GM18909 (cell line): ENCODE measurements at regions not wholly inside any gene's neighbourhood (a gene's known extent, or its start where the extent isn't known, plus 50 kb on each side); places are given as distances from the start of the nearest gene placed in this dataset.

Experiments
- ATAC-seq: cut with Tn5 transposase; IDR thresholded peaks from one replicate; pipeline ENCODE4 v1.9.1; 2021; ENCODE audit warnings: mild to moderate bottlenecking; ENCODE audit not compliant: unreplicated experiment, poor library complexity

DNA sequence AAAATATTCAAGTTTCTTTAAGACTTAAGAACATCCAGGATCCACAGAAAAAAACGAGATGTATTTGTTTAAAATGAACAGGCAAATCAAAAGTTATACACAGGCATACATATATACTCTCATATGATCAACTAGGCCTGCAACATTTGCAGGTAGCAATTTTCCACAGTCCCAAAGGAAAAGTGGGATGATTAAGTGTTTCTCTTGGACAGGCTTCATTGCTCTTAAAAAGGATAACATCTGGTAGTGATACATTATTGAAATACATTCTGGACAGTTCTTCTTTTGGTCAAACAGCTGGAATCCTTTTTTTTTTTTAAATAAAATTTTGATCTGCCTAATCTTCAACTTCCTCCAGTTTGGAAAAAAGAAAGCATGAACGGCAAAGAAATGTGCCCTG, 114.8 kb upstream of the TDRD3 start:
- ATAC-seq = no peak

DNA sequence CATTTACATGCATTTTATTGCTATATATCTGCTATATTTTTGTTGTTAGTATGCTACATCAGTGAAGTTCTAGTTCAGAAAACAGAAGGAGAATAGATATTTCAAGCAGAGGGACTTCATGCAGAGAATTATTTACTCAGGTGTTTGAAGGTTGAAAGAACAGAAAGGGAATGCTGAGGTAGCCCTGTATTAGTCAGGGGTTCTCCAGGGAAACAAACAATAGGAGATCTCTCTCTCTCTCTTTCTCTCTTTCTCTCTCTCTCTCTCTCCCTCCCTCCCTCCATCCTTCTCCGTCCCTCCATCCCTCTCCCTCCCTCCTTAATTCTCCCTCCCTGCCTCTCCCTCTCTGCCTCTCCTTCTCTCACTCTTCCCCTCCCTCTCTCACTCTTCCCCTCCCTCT, 114.3 kb upstream of the TDRD3 start:
- no peak for ATAC-seq

DNA sequence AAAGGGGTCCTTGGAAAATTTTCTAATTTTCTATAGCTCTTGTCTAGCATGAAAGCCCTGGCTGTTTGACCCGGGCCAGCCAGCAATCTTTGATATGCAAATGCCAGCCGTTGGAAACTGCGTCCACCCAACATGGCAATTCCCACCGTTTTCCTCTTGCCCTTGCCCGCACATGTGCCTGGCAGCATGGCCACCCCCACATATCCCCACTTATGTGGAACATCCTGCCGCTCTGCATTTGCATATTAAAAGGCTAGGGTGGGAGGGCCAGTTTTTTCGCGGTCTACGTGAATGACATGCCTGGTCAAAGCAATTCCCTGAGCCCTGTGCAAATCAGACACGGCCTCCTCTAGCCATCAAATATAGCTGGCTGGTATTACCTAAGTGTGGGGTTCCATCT, 110.3 kb upstream of the TDRD3 start:
- ATAC-seq = no peak

DNA sequence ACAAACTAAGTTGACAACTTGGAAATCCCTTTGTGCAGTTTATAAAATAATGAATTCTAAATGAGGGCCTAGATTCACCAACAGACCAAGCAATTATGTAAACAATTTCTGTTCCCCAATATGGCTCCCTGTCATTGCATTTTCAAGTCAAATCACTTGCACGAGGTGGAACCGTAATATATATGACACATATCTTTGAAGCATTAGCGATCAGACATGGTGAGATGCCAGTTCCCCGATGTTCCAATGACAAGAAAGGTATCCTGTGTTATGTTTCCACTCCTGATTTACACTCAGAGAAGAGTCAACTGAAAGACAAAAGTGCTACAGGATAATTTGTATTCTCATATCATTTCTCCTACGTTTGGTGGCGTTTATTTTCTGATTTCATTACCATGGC, 108.5 kb upstream of the TDRD3 start:
- no peak for ATAC-seq

DNA sequence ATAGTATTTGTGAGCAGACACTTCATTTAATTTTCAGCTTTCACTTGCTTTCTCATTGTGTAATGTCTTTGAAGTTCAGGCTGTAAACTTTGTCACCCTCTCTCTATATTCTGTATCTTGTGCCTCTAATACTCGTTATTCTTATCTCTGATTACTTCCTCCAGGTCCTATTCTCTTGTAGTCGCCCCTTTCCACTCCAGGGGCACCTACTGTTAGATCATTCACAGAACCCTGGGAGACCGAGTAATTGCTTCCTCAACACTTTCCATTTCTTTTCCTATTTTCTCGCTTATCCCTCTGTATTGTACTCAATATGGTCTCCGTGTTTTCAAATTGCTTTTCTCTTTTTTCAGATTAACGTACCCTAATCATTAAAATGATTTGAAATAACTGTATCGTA, 93.9 kb upstream of the TDRD3 start:
- no peak for ATAC-seq

DNA sequence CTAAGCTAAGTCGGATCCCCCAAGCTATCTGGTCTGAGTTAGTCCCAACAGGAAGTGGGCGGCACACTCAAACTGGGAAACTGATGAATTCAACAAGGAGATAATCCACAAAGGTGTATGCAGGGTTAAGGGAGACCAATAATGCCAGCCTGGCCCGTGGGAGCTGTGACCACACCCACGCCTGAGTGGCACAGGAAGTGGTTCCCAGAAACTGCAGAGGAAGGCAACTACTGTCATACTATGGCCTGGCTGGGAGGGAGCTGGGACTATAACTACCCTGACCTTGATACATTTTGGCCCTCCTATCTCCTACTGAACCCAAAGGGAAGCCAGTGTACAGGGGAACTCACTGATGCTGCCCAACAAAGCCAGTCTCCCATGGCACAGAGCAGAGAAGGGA, 85.5 kb upstream of the TDRD3 start:
- no peak for ATAC-seq

DNA sequence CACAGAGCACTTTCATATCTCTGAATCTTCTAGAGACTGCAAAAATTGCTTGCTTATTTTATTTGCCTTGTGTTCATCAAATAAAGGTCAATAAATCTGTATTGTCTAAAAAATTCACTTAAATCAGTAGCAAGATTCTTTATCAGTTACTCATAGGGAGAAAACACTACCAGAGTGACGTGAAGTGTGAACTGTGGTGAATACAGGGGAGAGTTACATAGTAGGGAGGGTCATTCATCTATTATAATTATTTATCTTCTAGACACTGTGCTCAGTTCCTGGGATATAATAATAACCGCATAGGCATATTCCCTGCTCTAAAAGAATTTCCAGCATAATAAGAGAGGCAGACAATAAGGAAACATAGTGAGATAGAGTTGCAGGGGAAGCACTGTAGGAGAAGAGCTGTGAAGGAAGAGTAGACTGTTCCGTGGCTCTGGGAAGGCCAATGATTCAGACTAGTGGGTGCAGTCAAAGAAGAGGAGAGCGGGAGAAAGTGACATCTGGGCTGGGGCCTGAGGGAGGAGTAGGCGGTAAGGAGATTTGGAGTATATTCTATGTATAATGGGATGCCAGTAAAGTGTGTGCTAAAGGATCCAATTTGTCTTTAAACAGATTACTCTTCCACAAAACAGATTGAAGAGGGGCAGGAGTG, 84.0 kb upstream of the TDRD3 start:
- no peak for ATAC-seq

DNA sequence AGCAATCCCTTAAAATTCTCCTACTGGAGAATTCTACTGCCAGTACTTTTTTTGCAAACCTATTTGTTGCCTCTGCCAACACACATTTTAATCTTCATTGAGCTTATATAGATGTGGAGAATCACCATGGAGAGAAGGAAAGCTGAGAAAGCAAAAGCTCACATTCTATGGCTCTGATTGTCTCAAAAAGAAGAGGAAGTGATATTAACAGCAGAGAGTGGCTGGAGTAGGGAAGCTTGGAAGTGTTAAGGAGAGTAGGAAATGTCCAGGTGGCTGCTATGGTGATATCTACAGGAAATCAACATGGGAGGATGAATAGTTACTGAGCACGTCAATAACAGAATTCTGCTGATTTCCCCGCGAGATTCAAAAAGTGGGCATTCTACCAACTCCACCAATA, 78.8 kb upstream of the TDRD3 start:
- no peak for ATAC-seq

DNA sequence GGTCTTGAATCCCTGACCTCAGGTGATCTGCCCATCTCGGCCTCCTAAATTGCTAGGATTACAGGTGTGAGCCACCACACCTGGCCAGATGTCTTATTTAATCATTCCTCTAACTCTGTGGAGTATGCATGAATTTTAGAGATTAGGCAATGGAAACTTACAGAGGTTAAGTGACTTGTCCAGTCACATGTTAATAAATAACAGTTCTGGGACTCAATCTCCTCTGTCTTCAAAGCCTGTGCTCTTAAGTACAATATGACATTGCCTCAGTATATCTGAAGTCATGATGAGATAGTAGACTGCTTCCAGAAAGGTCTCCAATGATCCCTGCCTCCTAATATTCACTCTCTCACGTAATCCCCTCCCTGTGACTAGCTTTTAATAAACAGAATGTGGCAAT, 72.9 kb upstream of the TDRD3 start:
- no peak for ATAC-seq

DNA sequence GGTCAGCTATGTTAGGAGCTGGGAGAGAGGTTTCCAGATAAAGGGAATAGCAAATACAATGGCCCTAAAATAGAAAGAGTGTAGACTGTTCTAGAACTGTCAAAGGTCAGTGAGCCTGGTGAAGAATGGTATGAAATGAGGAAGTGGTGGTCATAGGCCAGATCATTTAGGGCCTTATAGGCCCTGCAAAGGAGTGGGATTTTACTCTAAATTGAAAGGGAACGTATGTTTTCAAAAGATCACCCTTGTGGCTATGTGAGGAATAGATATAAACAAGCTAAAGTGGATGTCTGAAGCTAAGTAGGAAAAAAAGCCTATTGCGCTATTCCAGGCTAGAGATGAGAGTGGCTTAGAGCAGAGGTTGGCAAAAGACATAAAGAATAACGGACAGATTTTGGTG, 70.7 kb upstream of the TDRD3 start:
- ATAC-seq = no peak

DNA sequence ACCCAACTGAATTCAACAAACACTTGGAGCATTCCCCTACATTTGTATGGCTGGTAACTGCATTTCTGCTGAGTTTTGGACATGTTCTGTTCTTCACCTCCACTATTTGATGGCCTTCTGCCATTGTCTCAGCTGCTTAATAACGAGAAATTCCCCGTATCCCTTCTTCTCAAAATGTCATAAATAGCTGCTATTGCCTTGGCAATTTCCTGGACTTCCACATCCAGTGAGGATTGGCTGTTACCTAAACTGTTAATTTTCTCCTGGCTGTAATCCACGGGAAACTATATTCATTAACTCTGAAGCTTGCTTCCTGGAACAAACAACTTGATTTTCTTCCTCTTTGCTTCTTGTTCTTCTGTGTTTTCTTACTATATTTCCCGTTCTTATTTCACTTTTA, 69.5 kb upstream of the TDRD3 start:
- no peak for ATAC-seq

DNA sequence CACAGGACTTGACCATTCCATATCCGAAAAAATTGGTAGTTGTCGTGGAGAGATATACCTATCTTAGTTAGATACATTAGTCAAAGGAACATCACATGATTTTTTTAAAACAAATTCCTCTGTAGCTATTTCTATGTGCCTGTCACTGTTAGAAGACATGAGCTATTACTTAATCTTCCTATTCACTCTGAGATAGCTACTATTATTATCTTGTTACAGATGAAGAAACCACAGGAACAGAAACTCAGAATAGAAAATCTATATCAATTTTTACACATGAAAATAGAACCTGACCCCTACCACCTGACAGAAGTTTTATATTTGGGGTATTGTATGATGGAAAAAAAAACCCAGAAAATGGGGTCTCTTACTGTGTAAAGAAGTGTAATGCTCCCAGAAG, 68.9 kb upstream of the TDRD3 start:
- no peak for ATAC-seq

DNA sequence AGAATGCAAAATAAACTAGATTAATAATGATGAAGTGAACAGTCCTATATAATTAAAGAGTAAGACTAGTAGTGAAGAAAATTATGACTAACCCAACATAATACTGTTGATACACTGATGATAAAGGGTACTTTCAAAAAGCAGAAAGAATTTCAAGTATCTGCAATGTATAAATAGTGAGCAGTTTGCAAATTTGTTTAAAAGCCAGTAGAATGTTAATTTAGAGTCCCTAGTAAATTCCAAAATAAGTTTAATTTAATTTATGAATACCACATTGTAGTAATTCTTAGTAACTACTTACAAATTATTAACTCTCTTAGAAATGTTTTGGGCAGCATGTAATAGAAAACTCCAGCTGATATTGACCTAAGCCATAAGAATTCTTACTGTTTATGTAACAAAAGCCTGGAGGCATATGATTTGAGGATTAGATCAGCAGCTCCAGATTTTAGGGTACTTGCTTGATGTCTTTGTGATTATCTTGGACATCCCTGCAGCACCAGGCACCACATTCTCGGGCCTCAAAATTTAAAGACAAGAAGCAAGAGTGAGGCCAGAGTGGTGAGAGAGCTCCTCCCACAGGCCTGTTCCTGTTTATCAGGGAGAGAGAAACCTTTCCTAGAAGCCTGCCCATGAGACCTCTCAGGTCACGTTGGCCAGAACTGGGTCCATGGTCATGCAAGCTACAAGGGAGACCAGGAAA, 67.6 kb upstream of the TDRD3 start:
- peak; percentile 75 for ATAC-seq

DNA sequence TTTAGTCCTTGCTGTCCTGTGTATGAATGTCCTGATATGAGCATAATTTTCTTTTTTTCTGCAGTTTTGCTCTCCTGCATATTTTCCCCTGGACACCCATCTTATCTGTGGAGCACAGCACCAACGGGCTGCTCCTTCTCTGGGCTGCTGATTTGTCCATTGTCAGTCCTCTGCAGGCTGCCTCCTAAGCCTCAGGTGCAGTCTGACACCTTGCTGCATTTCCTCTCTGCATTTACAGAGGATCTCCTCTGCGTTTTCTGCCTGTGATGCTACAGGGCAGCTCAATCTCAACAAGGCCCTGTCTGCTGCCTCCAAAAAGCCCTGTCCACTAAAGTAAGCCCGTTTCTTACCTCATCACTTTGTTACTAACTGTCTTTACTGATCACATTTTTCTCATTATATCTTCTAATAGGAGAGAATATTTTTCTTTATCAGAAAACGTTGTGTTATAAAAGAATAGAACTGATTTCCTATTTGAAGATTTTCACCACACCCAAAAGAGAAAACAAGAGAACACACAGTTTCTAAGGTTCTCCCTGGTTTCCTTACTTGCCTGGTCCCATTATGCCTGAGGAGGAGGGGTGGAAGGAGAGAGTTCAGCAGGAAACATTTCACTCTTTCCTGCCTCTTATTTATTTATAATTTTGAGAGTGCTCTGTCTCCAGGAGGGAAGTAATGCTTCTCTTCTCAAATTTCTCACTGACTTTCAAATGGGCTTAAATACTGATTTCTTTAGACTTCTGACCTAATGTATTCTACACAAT, 65.6 kb upstream of the TDRD3 start:
- ATAC-seq = no peak

DNA sequence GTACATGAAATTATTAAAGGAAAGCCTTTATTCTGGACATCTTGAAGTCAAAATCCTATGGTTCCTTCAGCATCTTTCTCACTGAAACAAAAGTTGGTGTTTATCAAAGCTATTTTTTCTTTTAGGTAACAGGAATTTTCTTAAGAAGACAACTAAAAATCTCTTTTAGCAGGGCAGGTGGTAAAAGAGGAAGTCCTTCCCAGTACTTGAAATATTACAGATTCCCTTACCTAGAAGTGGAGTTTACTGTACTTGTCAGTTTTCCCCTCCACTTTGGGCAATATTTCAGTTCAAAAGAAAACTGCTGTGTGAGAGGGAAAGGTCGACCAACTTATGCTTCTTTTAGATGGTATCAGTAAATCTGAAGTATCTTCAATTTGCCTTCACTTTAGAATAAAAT, 64.3 kb upstream of the TDRD3 start:
- ATAC-seq = no peak

DNA sequence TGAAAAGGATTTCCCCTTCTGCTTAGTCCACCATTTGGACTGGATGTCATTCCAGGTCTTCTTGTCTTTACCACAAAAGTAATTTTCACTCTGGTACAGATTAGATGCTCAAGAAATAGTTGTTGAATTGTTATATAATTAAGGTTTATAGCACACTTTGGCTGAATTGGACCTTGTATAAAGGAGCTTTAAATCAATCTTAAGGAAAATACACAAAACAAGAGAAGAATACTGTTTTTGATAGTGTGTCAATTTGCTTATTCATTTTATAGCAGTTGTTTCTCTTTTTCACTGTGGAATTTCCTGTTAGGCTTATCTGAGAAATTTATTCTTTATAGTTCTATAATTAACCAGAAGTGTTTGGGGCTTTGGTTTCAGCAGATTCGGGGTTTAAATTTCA, 62.7 kb upstream of the TDRD3 start:
- ATAC-seq = no peak

DNA sequence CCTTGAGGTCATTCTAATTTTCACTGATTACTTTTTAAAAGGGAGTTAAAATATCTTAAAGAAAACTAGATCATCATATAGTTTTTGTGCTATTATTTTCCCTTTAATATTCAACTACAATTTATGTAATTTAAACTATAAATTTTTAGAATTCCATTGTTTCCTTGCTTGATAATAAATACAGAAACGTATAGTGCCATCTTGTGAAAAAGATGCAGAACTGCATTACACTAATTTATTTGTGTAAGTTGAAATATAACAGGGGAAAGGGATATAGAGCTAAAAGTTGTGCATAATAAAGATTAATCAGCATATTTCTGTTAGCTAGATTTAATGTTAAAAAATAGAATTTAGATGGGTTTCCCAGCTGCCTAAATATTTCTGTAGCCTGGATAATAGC, 61.5 kb upstream of the TDRD3 start:
- ATAC-seq = no peak

DNA sequence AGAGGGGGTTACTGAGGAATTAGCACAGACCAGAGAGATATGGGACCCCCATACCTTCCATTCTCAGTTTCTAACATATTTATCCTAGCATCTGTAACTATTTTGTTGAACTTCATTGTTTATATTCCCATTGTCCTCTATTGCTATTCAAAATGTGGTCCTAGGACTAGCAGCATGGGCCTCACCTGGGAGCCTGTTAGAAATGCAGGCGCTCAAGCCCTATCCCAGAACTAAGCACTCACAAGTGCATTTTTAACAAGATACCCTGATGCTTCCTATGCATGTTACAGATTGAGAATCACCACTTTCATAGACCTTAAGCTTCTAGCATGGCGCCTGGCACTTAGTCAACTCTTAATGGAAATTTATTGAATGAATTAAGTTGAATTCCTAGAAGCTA, 58.3 kb upstream of the TDRD3 start:
- no peak for ATAC-seq

DNA sequence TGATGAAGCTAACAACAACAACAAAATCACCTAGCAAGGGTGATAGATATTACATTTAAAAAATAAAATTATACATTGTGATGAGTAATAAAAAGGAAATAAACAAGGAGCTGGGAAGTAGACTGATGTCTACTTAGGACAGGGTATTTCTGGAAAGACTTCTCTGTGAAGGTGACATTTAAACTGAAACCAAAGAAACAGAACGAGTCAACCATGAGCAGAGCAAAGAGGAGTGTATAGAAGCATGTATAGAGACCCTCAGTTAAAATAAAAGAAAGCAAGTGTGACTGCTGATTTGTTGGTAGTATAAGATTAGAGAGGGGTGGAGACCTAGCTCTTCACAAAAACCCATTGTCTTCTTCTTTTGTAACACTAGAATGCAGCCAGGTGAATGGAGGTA, 53.0 kb upstream of the TDRD3 start:
- ATAC-seq = no peak

DNA sequence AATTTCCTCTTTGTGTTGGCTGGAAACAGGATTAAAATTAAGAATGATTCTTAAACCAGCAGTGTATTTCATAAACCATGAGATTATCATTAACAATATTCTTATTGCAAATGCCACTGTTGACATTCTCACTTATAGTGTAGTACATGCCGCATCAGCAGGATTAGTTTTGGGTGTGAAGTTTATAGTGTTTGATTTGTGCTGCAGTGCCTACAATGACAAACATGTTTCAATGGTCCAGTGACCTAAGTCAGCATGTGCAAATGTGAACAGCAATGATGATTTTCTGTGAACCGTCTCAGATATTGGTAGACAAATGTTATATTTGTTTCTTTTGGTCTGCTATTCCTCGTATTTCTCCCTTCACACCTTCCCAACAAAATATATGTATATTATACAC, 49.8 kb upstream of the TDRD3 start:
- ATAC-seq = no peak
